HCT116 (cell line): ENCODE measurements at regions not wholly inside any gene's neighbourhood (a gene's known extent, or its start where the extent isn't known, plus 50 kb on each side); places are given as distances from the start of the nearest gene placed in this dataset.

Experiments used
- ATAC-seq: fragments of 200-7000 bp; cut with Tn5 transposase; 2 replicates; pipeline ENCODE4 v1.9.1; 2020; ENCODE audit warnings: mild to moderate bottlenecking, moderate library complexity
- BruUV-seq: library from RNA; stranded (reverse); fragments of 400-500 nt; replicated peaks from 2 replicates; lab custom pipeline; 2021; lab: Mats Ljungman, UMichigan
- CTCF ChIA-PET: fragments of 300-600 bp; sonication (Branson Sonifier 250); formaldehyde crosslinking; loops from one replicate; lab custom pipeline; 2021; ENCODE audit warnings: antibody characterized with exemption; lab: Charles Lee
- POLR2A ChIA-PET: fragments of 300-600, 350-600 bp; sonication (Branson Sonifier 250); formaldehyde crosslinking; loops from one replicate; lab custom pipeline; 2021; ENCODE audit warnings: antibody characterized with exemption; lab: Charles Lee
- RAD21 ChIA-PET, 2 experiments: fragments of 300-600 bp; sonication (Branson Sonifier 250); formaldehyde crosslinking; loops; one replicate each; lab custom pipeline; 2023; ENCODE audit warnings: low total read pairs in 2 of 2; ENCODE audit not compliant: uncharacterized antibody in 2 of 2, unreplicated experiment in 2 of 2, low non-redundant PET in 1 of 2; lab: Charles Lee
- DNase-seq: peaks from one replicate; pipeline ENCODE4 v3.0.0-alpha.2; 2010; ENCODE audit warnings: low read depth, low spot score
- H2AFZ ChIP-seq: fragments of 200-600 bp; shearing (Covaris generic), sonication (generic); 2 replicates; pipeline ENCODE4 v1.6.1; 2017; ENCODE audit warnings: low read depth, mixed run types, mixed read lengths, antibody characterized with exemption, low read length; ENCODE audit not compliant: poor library complexity, severe bottlenecking
- H3K27ac ChIP-seq: 2 replicates; pipeline ENCODE4 v1.5.1; 2012; ENCODE audit warnings: low read depth, low read length
- H3K27me3 ChIP-seq: fragments of 200-600 bp; sonication (generic); 2 replicates; pipeline ENCODE4 v1.6.1; 2016; ENCODE audit warnings: mixed run types, low read length, mixed read lengths; ENCODE audit not compliant: insufficient read depth
- H3K36me3 ChIP-seq, 2 experiments: fragments of 200-500 bp in 1 of 2; fragments of 200-600 bp in 1 of 2; sonication (Bioruptor generic) in 1 of 2; sonication (generic) in 1 of 2; 2 replicates each; pipeline versions ENCODE4 v1.5.1 to v1.6.1; 2014 to 2016; ENCODE audit warnings: low read length in 2 of 2, inconsistent platforms in 1 of 2, mixed read lengths in 1 of 2, mixed run types in 1 of 2; ENCODE audit not compliant: insufficient read depth in 2 of 2, control insufficient read depth in 1 of 2
- H3K4me1 ChIP-seq, 2 experiments: fragments of 200-600 bp in 1 of 2; sonication (generic) in 1 of 2; 2 replicates each; pipeline versions ENCODE4 v1.5.1 to v1.6.1; 2012 to 2017; ENCODE audit warnings: low read length in 2 of 2, inconsistent platforms in 1 of 2, mild to moderate bottlenecking in 1 of 2, mixed read lengths in 1 of 2, mixed run types in 1 of 2, moderate library complexity in 1 of 2; ENCODE audit not compliant: insufficient read depth in 2 of 2, control insufficient read depth in 1 of 2
- H3K4me2 ChIP-seq: fragments of 200-600 bp; sonication (generic); 2 replicates; pipeline ENCODE4 v1.6.1; 2017; ENCODE audit warnings: mixed run types, low read length, mixed read lengths
- H3K4me3 ChIP-seq, 2 experiments: fragments of 200-600 bp in 1 of 2; sonication (generic) in 1 of 2; replicated peaks in 1 of 2; 2 replicates each; pipeline ENCODE4 v1.5.1; 2011 to 2016; ENCODE audit warnings: low read length in 2 of 2, control low read depth in 1 of 2, low read depth in 1 of 2, mild to moderate bottlenecking in 1 of 2, mixed read lengths in 1 of 2, mixed run types in 1 of 2
- H3K79me2 ChIP-seq: fragments of 200-600 bp; sonication (generic); 2 replicates; pipeline ENCODE4 v1.6.1; 2017; ENCODE audit warnings: mild to moderate bottlenecking, mixed run types, low read length, moderate library complexity, mixed read lengths; ENCODE audit not compliant: insufficient read depth
- H3K9ac ChIP-seq: fragments of 200-600 bp; sonication (generic); 2 replicates; pipeline ENCODE4 v1.6.1; 2016; ENCODE audit warnings: low read length, mixed read lengths
- H3K9me2 ChIP-seq: fragments of 200-600 bp; sonication (generic), shearing (Covaris generic); 2 replicates; pipeline ENCODE4 v1.6.1; 2017; ENCODE audit warnings: mixed run types, mild to moderate bottlenecking, moderate library complexity; ENCODE audit not compliant: insufficient read depth
- H3K9me3 ChIP-seq, 2 experiments: fragments of 200-500 bp in 1 of 2; fragments of 200-600 bp in 1 of 2; sonication (Bioruptor generic) in 1 of 2; sonication (generic) in 1 of 2; 2 replicates each; pipeline ENCODE4 v1.6.1; 2014 to 2017; ENCODE audit warnings: low read length in 2 of 2, mixed read lengths in 2 of 2, inconsistent platforms in 1 of 2, low read depth in 1 of 2, mild to moderate bottlenecking in 1 of 2, mixed run types in 1 of 2, moderate library complexity in 1 of 2; ENCODE audit not compliant: control insufficient read depth in 1 of 2, insufficient read depth in 1 of 2
- H4K20me1 ChIP-seq: fragments of 200-600 bp; sonication (generic), shearing (Covaris generic); 2 replicates; pipeline ENCODE4 v1.6.1; 2017; ENCODE audit warnings: mixed run types, mild to moderate bottlenecking, moderate library complexity; ENCODE audit not compliant: insufficient read depth
- ATF3 ChIP-seq: IDR thresholded peaks from 2 replicates; pipeline ENCODE4 v1.6.1; 2012
- CEBPB ChIP-seq: IDR thresholded peaks from 2 replicates; pipeline ENCODE4 v1.6.1; 2012; ENCODE audit warnings: low read depth
- ELF1 ChIP-seq: IDR thresholded peaks from 2 replicates; pipeline ENCODE4 v1.6.1; 2012; ENCODE audit warnings: low read depth, borderline replicate concordance
- EZH2 ChIP-seq: fragments of 200-600 bp; sonication (generic); IDR thresholded peaks from 2 replicates; pipeline ENCODE4 v1.6.1; 2017; ENCODE audit warnings: antibody characterized with exemption, mixed run types
- EZH2phosphoT487 ChIP-seq: fragments of 200-600 bp; IDR thresholded peaks from 2 replicates; pipeline ENCODE4 v1.6.1; 2018; ENCODE audit warnings: antibody characterized with exemption, borderline replicate concordance
- JUND ChIP-seq: IDR thresholded peaks from 2 replicates; pipeline ENCODE4 v1.6.1; 2012
- MAX ChIP-seq: IDR thresholded peaks from 2 replicates; pipeline ENCODE4 v1.6.1; 2012
- POLR2AphosphoS5 ChIP-seq: IDR thresholded peaks from 2 replicates; pipeline ENCODE4 v1.6.1; 2011; ENCODE audit warnings: mild to moderate bottlenecking, low read depth, low read length, moderate library complexity
- RAD21 ChIP-seq: IDR thresholded peaks from 2 replicates; pipeline ENCODE4 v1.6.1; 2012; ENCODE audit warnings: low read depth, mild to moderate bottlenecking
- REST ChIP-seq: IDR thresholded peaks from 2 replicates; pipeline ENCODE4 v1.6.1; 2012; ENCODE audit warnings: low read depth
- SIN3A ChIP-seq: IDR thresholded peaks from 2 replicates; pipeline ENCODE4 v1.6.1; 2012; ENCODE audit warnings: low read depth
- SRF ChIP-seq: IDR thresholded peaks from 2 replicates; pipeline ENCODE4 v1.6.1; 2012; ENCODE audit warnings: low read depth
- TCF7L2 ChIP-seq: IDR thresholded peaks from 2 replicates; pipeline ENCODE4 v1.7.0; 2011; ENCODE audit warnings: borderline replicate concordance, inconsistent platforms; ENCODE audit not compliant: insufficient read depth, insufficient read length; ENCODE audit errors: extremely low read depth
- YY1 ChIP-seq: IDR thresholded peaks from 2 replicates; pipeline ENCODE4 v1.6.1; 2011; ENCODE audit warnings: low read length, low read depth, moderate library complexity, mild to moderate bottlenecking; ENCODE audit not compliant: insufficient replicate concordance; ENCODE audit errors: extremely low read depth
- ZBTB33 ChIP-seq: IDR thresholded peaks from 2 replicates; pipeline ENCODE4 v1.6.1; 2011; ENCODE audit warnings: mild to moderate bottlenecking, low read length, moderate library complexity; ENCODE audit not compliant: insufficient replicate concordance; ENCODE audit errors: extremely low read depth
- ZNF274 ChIP-seq: fragments of 200-500 bp; sonication (Bioruptor generic); IDR thresholded peaks from 2 replicates; pipeline ENCODE4 v1.6.1; 2014; ENCODE audit warnings: mild to moderate bottlenecking, low read depth, low read length, inconsistent platforms
- intact Hi-C: fragments of 100-400 bp; cut with micrococcal nuclease; formaldehyde crosslinking; loops from 2 replicates; pipeline ENCODE4 v1.10.0; 2022

GRCh38 chr11:126140201-126140925 is 71.1 kb downstream of the RPUSD4 start:
- no peaks in the 10 kb centered on the region for H3K79me2 ChIP-seq
- no peak overlapping the region for H3K9ac ChIP-seq
- H4K20me1 ChIP-seq: no peaks in the 10 kb centered on the region
- no peak overlapping the region for H3K27ac ChIP-seq
- H3K36me3 ChIP-seq: no peaks in the 10 kb centered on the region
- DNase-seq (no peak), ATAC-seq (no peak)
- no peak overlapping the region for H3K4me2 ChIP-seq
- peaks cover 13% of the 10 kb centered on the region; the same call in 1 of the 2 replicates for H3K27me3 ChIP-seq
- POLR2A ChIA-PET: no interaction called here
- H2AFZ ChIP-seq: no peak overlapping the region
- no TSS peak for BruUV-seq
- H3K4me1 ChIP-seq: no peaks in the 10 kb centered on the region
- TF ChIP-seq RAD21: no peak
- TF ChIP-seq CEBPB: no peak
- TF ChIP-seq YY1: no peak
- TF ChIP-seq POLR2AphosphoS5: no peak
- TF ChIP-seq ELF1: no peak
- no peak for TF ChIP-seq EZH2phosphoT487
- TF ChIP-seq SRF: no peak
- TF ChIP-seq JUND: no peak
- no peak for TF ChIP-seq EZH2
- no peak for TF ChIP-seq SIN3A
- TF ChIP-seq TCF7L2: no peak
- no peak for TF ChIP-seq ZNF274
- no peak for TF ChIP-seq REST
- TF ChIP-seq ZBTB33: no peak
- TF ChIP-seq ATF3: no peak
- TF ChIP-seq MAX: no peak
- no peaks in the 10 kb centered on the region for H3K9me2 ChIP-seq
- intact Hi-C loops: no loop called here
- H3K4me3 ChIP-seq: no peak overlapping the region
- RAD21 ChIA-PET: no interaction called here
- CTCF ChIA-PET: no interaction called here
- no peaks in the 10 kb centered on the region for H3K9me3 ChIP-seq
